ENCODE measurements at regions not wholly inside any gene's neighbourhood (a gene's known extent, or its start where the extent isn't known, plus 50 kb on each side); places are given as distances from the start of the nearest gene placed in this dataset.

DNA sequence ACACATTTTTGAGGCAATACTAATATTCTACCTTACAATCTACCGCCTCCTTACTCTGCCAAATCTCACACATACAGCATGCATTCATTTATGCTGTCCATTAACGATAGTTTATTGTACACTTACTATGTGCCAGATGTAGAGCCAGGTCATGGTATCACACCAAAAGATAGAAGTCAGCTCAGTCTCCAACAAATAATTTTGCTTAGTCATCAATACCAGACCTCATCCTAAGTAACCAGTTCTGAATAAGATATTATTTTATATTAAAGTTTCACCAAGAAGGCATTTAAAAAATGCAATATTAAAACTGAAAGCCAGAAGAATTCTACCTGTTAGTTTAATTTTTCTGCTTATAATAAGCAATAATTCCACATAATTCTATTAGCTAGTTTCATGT lies 60.6 kb upstream of the TTC29 start:
- H3K4me3 ChIP-seq (ENCODE audit: control insufficient read depth in 2 of 3, extremely low read depth in 1 of 3, insufficient read depth in 2 of 3, low read depth in 1 of 3, low read length in 3 of 3), result no peak overlapping the region
- TF ChIP-seq, protein P1, sequence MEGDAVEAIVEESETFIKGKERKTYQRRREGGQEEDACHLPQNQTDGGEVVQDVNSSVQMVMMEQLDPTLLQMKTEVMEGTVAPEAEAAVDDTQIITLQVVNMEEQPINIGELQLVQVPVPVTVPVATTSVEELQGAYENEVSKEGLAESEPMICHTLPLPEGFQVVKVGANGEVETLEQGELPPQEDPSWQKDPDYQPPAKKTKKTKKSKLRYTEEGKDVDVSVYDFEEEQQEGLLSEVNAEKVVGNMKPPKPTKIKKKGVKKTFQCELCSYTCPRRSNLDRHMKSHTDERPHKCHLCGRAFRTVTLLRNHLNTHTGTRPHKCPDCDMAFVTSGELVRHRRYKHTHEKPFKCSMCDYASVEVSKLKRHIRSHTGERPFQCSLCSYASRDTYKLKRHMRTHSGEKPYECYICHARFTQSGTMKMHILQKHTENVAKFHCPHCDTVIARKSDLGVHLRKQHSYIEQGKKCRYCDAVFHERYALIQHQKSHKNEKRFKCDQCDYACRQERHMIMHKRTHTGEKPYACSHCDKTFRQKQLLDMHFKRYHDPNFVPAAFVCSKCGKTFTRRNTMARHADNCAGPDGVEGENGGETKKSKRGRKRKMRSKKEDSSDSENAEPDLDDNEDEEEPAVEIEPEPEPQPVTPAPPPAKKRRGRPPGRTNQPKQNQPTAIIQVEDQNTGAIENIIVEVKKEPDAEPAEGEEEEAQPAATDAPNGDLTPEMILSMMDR (optimal IDR thresholded peaks at IDR 0.05 in 1 of 3, IDR thresholded peaks at IDR 0.05 in 1 of 3, conservative IDR thresholded peaks at IDR 0.05 in 1 of 3; ENCODE audit: extremely low read depth in 1 of 3, insufficient read depth in 2 of 3, low read length in 3 of 3), result no peak
- no peak for TF ChIP-seq EZH2 (IDR thresholded peaks at IDR 0.05; ENCODE audit: low read length)
- FAIRE-seq, result no peak

DNA sequence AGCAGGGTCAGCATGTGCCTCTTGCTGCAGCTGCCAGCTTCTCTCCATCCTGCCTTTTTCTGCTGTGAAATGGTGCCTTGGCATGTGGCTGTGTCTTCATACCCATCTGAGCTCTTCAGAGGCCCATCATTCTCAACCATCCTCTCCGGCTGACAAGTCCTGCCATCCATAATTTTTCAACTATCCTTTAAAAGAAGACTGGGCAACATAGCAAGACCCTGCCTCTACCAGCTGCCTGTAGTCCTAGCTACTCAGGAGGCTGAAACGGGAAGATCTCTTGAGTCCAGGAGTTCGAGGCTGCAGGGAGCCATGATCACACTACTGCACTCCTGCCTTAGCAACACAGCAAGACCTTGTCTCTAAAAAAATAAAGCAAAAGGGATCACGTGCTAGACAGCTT lies 64.2 kb upstream of the TTC29 start:
- no peaks in the 10 kb centered on the region for H3K9me1 ChIP-seq (ENCODE audit: control insufficient read depth, extremely low read depth, insufficient read depth, low read length)
- dilution Hi-C loops (cut with MboI; ENCODE audit: extremely low pct_ligation_motif_present, low sequenced_read_pairs), result no loop called here
- H3K4me1 ChIP-seq (ENCODE audit: control insufficient read depth, extremely low read depth, insufficient read depth, low read length), result no peaks in the 10 kb centered on the region
- no peaks in the 10 kb centered on the region for H4K20me1 ChIP-seq (ENCODE audit: control insufficient read depth, extremely low read depth, insufficient read depth, low read length)
- H3K4me2 ChIP-seq (ENCODE audit: control insufficient read depth, extremely low read depth, insufficient read depth, low read depth, low read length), result no peak overlapping the region
- no peaks in the 10 kb centered on the region for H3K27me3 ChIP-seq (ENCODE audit: control insufficient read depth, extremely low read depth, insufficient read depth, low read length)
- no peaks in the 10 kb centered on the region for H3K36me3 ChIP-seq (ENCODE audit: control insufficient read depth in 2 of 2, extremely low read depth in 1 of 2, insufficient read depth in 2 of 2, low read length in 2 of 2)
- DNase-seq (ENCODE audit: low read depth, low spot score) (no peak), FAIRE-seq (no peak)
- no peaks in the 10 kb centered on the region for H3K79me2 ChIP-seq (ENCODE audit: control insufficient read depth, insufficient read depth, low read length)
- no peaks in the 10 kb centered on the region for H3K9me3 ChIP-seq (ENCODE audit: control insufficient read depth, low read depth, low read length)
- TF ChIP-seq, protein P1 (optimal IDR thresholded peaks at IDR 0.05 in 1 of 3, IDR thresholded peaks at IDR 0.05 in 1 of 3, conservative IDR thresholded peaks at IDR 0.05 in 1 of 3; ENCODE audit: extremely low read depth in 1 of 3, insufficient read depth in 2 of 3, low read length in 3 of 3), result no peak
- no peak for TF ChIP-seq EZH2 (IDR thresholded peaks at IDR 0.05; ENCODE audit: low read length)
- no peak overlapping the region for H3K27ac ChIP-seq (ENCODE audit: control insufficient read depth, insufficient read depth, low read length)
- H3K9ac ChIP-seq (ENCODE audit: control insufficient read depth, extremely low read depth, insufficient read depth, low read length), result no peak overlapping the region
- H3K4me3 ChIP-seq (ENCODE audit: control insufficient read depth in 2 of 3, extremely low read depth in 1 of 3, insufficient read depth in 2 of 3, low read depth in 1 of 3, low read length in 3 of 3), result no peak overlapping the region
- H2AFZ ChIP-seq (ENCODE audit: control insufficient read depth, low read length), result no peak overlapping the region

More for the DNA sequence above, 60.6 kb upstream of the TTC29 start:
- H3K4me2 ChIP-seq (ENCODE audit: control insufficient read depth, extremely low read depth, insufficient read depth, low read depth, low read length), result no peak overlapping the region
- no peak overlapping the region for H3K9ac ChIP-seq (ENCODE audit: control insufficient read depth, extremely low read depth, insufficient read depth, low read length)
- no peaks in the 10 kb centered on the region for H3K9me3 ChIP-seq (ENCODE audit: control insufficient read depth, low read depth, low read length)
- H3K27ac ChIP-seq (ENCODE audit: control insufficient read depth, insufficient read depth, low read length), result no peak overlapping the region
- dilution Hi-C loops (cut with MboI; ENCODE audit: extremely low pct_ligation_motif_present, low sequenced_read_pairs), result no loop called here
- H3K27me3 ChIP-seq (ENCODE audit: control insufficient read depth, extremely low read depth, insufficient read depth, low read length), result no peaks in the 10 kb centered on the region
- no peak overlapping the region for H2AFZ ChIP-seq (ENCODE audit: control insufficient read depth, low read length)
- no peak for DNase-seq (ENCODE audit: low read depth, low spot score)
- no peaks in the 10 kb centered on the region for H3K79me2 ChIP-seq (ENCODE audit: control insufficient read depth, insufficient read depth, low read length)
- H3K9me1 ChIP-seq (ENCODE audit: control insufficient read depth, extremely low read depth, insufficient read depth, low read length), result no peaks in the 10 kb centered on the region
- H3K36me3 ChIP-seq (ENCODE audit: control insufficient read depth in 2 of 2, extremely low read depth in 1 of 2, insufficient read depth in 2 of 2, low read length in 2 of 2), result no peaks in the 10 kb centered on the region
- H3K4me1 ChIP-seq (ENCODE audit: control insufficient read depth, extremely low read depth, insufficient read depth, low read length), result no peaks in the 10 kb centered on the region
- H4K20me1 ChIP-seq (ENCODE audit: control insufficient read depth, extremely low read depth, insufficient read depth, low read length), result no peaks in the 10 kb centered on the region
